Ovary (tissue), 3 donors: ENCODE measurements at regions not wholly inside any gene's neighbourhood (a gene's known extent, or its start where the extent isn't known, plus 50 kb on each side); places are given as distances from the start of the nearest gene placed in this dataset.

Experiments
- EP300 ChIP-seq: sonication (generic); formaldehyde crosslinking; IDR thresholded peaks from one replicate; pipeline ENCODE4 v1.6.1; 2017; ENCODE audit warnings: antibody characterized with exemption
- POLR2A ChIP-seq: fragments of 450-650 bp; IDR thresholded peaks from one replicate; pipeline ENCODE4 v1.6.1; 2017; ENCODE audit warnings: antibody characterized with exemption, mild to moderate bottlenecking, moderate library complexity
- TF ChIP-seq, protein P1 (sequence below), 3 donors: fragments of 450-650 bp in 2 of 3; fragments of 200-600 bp in 1 of 3; IDR thresholded peaks; one replicate each; pipeline versions ENCODE4 v1.5.1 to v1.8.0; 2016 to 2022; ENCODE audit warnings: antibody characterized with exemption in 3 of 3, mild to moderate bottlenecking in 1 of 3
- donor health status: DM: no; HTN: no; CAD: no.

- TF ChIP-seq EP300: no peak
- TF ChIP-seq POLR2A: no peak
- TF ChIP-seq, protein P1, sequence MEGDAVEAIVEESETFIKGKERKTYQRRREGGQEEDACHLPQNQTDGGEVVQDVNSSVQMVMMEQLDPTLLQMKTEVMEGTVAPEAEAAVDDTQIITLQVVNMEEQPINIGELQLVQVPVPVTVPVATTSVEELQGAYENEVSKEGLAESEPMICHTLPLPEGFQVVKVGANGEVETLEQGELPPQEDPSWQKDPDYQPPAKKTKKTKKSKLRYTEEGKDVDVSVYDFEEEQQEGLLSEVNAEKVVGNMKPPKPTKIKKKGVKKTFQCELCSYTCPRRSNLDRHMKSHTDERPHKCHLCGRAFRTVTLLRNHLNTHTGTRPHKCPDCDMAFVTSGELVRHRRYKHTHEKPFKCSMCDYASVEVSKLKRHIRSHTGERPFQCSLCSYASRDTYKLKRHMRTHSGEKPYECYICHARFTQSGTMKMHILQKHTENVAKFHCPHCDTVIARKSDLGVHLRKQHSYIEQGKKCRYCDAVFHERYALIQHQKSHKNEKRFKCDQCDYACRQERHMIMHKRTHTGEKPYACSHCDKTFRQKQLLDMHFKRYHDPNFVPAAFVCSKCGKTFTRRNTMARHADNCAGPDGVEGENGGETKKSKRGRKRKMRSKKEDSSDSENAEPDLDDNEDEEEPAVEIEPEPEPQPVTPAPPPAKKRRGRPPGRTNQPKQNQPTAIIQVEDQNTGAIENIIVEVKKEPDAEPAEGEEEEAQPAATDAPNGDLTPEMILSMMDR (IDR thresholded peaks at IDR 0.05): no peak
These were observed 150.0 kb upstream of the UBE2E1 start for GRCh38 chr3:23655749-23656148.
